HepG2 (cell line): ENCODE measurements at regions not wholly inside any gene's neighbourhood (a gene's known extent, or its start where the extent isn't known, plus 50 kb on each side); places are given as distances from the start of the nearest gene placed in this dataset.

Experiments
- ATAC-seq: fragments of 200-7000 bp; cut with Tn5 transposase; 3 replicates; pipeline ENCODE4 v1.9.1; 2020; ENCODE audit warnings: mild to moderate bottlenecking, moderate library complexity
- BruUV-seq: library from RNA; stranded (reverse); fragments of 400-500 nt; replicated peaks from 2 replicates; lab custom pipeline; 2021; lab: Mats Ljungman, UMichigan
- CTCF ChIA-PET: fragments of 300-600 bp; formaldehyde crosslinking; extraction: SDS; loops from one replicate; lab custom pipeline; 2021; ENCODE audit warnings: low total read pairs, inconsistent platforms, low intra/inter-chr PET ratio; lab: Yijun Ruan, JAX
- POLR2A ChIA-PET: fragments of 350-600 bp; sonication (Branson Sonifier 250); formaldehyde crosslinking; loops from one replicate; lab custom pipeline; 2020; ENCODE audit warnings: antibody characterized with exemption, inconsistent platforms; lab: Yijun Ruan, JAX
- DNase-seq: peaks from one replicate; pipeline ENCODE4 v3.0.0-alpha.2; 2015; ENCODE audit warnings: low spot score
- FAIRE-seq: peaks from 3 replicates; lab custom pipeline; 2011; peaks lifted over from hg19 to GRCh38; lab: Jason Lieb, UNC
- H2AFZ ChIP-seq: one replicate; pipeline ENCODE4 v1.6.1; 2011; ENCODE audit warnings: low read length, inconsistent platforms
- H3K27ac ChIP-seq: fragments of 300-600 bp; 3 replicates; pipeline ENCODE4 v1.8.0; 2011; ENCODE audit warnings: mixed run types, mild to moderate bottlenecking, mixed read lengths, low read length, inconsistent platforms; ENCODE audit not compliant: insufficient read depth; ENCODE audit errors: extremely low read length
- H3K27me3 ChIP-seq, 2 experiments: fragments of 200-600 bp in 1 of 2; 2 replicates in 1 of 2; 3 replicates in 1 of 2; pipeline versions ENCODE4 v1.6.0 to v1.8.0; 2011; ENCODE audit warnings: low read length in 2 of 2, mild to moderate bottlenecking in 2 of 2, moderate library complexity in 2 of 2, inconsistent platforms in 1 of 2; ENCODE audit not compliant: insufficient read depth in 2 of 2, control insufficient read depth in 1 of 2
- H3K36me3 ChIP-seq, 2 experiments: fragments of 200-600 bp in 1 of 2; replicated peaks in 1 of 2; 2 replicates in 1 of 2; 3 replicates in 1 of 2; pipeline versions ENCODE4 v1.5.1 to v1.8.0; 2011; ENCODE audit warnings: low read length in 2 of 2, inconsistent platforms in 1 of 2; ENCODE audit not compliant: insufficient read depth in 2 of 2, control insufficient read depth in 1 of 2
- H3K4me1 ChIP-seq: 2 replicates; pipeline ENCODE4 v1.5.1; 2012; ENCODE audit warnings: low read length, inconsistent platforms; ENCODE audit not compliant: insufficient read depth
- H3K4me2 ChIP-seq: 2 replicates; pipeline ENCODE4 v1.6.0; 2011; ENCODE audit warnings: low read depth, low read length, inconsistent platforms
- H3K4me3 ChIP-seq, 3 experiments: fragments of 200-600 bp in 1 of 3; sonication (generic), shearing (Covaris generic) in 1 of 3; replicated peaks in 1 of 3; 2 replicates each; pipeline ENCODE4 v1.5.1; 2011 to 2016; ENCODE audit warnings: low read length in 3 of 3, inconsistent platforms in 2 of 3, low read depth in 2 of 3, mild to moderate bottlenecking in 2 of 3, control low read depth in 1 of 3, mixed read lengths in 1 of 3; ENCODE audit not compliant: insufficient read depth in 1 of 3
- H3K79me2 ChIP-seq: one replicate; pipeline ENCODE4 v1.6.1; 2011; ENCODE audit warnings: low read length, inconsistent platforms; ENCODE audit not compliant: insufficient read depth
- H3K9ac ChIP-seq: 2 replicates; pipeline ENCODE4 v1.6.0; 2011; ENCODE audit warnings: mild to moderate bottlenecking, low read depth, low read length, inconsistent platforms; ENCODE audit not compliant: insufficient read depth
- H3K9me3 ChIP-seq: 2 replicates; pipeline ENCODE4 v1.5.1; 2012; ENCODE audit warnings: mild to moderate bottlenecking, low read length
- H4K20me1 ChIP-seq: 2 replicates; pipeline ENCODE4 v1.6.0; 2011; ENCODE audit warnings: inconsistent platforms, mild to moderate bottlenecking, low read length, moderate library complexity; ENCODE audit not compliant: insufficient read depth
- JDP2 ChIP-seq: sonication (generic); formaldehyde crosslinking; IDR thresholded peaks from 2 replicates; pipeline ENCODE4 v1.8.1; 2022; ENCODE audit warnings: missing genetic modification reagents, borderline replicate concordance
- THAP11 ChIP-seq: IDR thresholded peaks from 2 replicates; pipeline ENCODE4 v1.6.1; 2016; ENCODE audit warnings: missing biosample characterization, missing genetic modification reagents
- ZNF777 ChIP-seq: sonication (generic); formaldehyde crosslinking; IDR thresholded peaks from 2 replicates; pipeline ENCODE4 v1.4.0; 2020; ENCODE audit warnings: missing genetic modification reagents
- WGBS: methylation state at CpG from one replicate; pipeline ENCODE4 v1.1.6; 2017; ENCODE audit warnings: low lambda C conversion rate; 5-methylcytosine and 5-hydroxymethylcytosine counted together
- in situ Hi-C: cut with HindIII; loops from 2 replicates; pipeline ENCODE4 v1.10.0; 2017; ENCODE audit warnings: low pct_unique_long_range_greater_than_20kb; ENCODE audit not compliant: extremely low pct_ligation_motif_present
- intact Hi-C: fragments of 100-400 bp; cut with micrococcal nuclease; formaldehyde crosslinking; loops from one replicate; pipeline ENCODE4 v1.10.0; 2022; ENCODE audit not compliant: unreplicated experiment
- TF ChIP-seq, protein P1 (sequence below): sonication (generic); formaldehyde crosslinking; IDR thresholded peaks from 2 replicates; pipeline ENCODE4 v1.4.0; 2020; ENCODE audit warnings: missing genetic modification reagents
- TF ChIP-seq, protein P2 (sequence below): sonication (generic); formaldehyde crosslinking; IDR thresholded peaks from 2 replicates; pipeline ENCODE4 v1.4.0; 2020; ENCODE audit warnings: missing genetic modification reagents, borderline replicate concordance
- TF ChIP-seq, protein P3 (sequence below): sonication (generic); formaldehyde crosslinking; IDR thresholded peaks from 2 replicates; pipeline ENCODE4 v1.4.0; 2020; ENCODE audit warnings: missing genetic modification reagents
- TF ChIP-seq, protein P4 (sequence below): sonication (generic); formaldehyde crosslinking; IDR thresholded peaks from 2 replicates; pipeline ENCODE4 v1.4.0; 2020; ENCODE audit warnings: missing genetic modification reagents

DNA sequence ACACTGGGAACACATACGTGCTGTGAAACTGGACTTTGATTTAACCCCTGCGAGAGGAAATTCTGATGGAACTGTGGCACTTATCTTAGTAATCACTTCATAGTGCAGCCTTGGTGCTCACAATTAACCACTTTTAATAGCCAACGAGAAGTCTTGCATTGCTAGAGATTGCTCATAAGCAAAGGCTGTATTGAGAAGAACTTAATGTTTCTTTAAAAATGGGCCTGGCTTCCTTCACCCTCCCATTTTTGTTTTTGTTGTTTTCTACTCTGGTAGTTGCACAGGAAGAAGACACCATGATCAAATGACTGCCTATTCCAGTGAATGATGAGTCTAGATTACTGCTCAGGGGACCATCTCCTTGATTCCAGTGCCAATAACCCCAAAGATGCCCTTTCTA is 52.5 kb upstream of the NKAP start:
- BruUV-seq: no TSS peak
- H3K9me3 ChIP-seq: no peaks in the 10 kb centered on the region
- DNase-seq (no peak), FAIRE-seq (no peak), ATAC-seq (no peak)
- no peaks in the 10 kb centered on the region; the same call in 1 of the 2 replicates for H3K4me1 ChIP-seq
- POLR2A ChIA-PET: no interaction called here
- no peaks in the 10 kb centered on the region for H3K36me3 ChIP-seq
- in situ Hi-C loops (loop anchor here (25.0 kb wide), 1 partner anchor 141 kb away; no protein-coding TSS in a partner anchor), intact Hi-C loops (no loop called here)
- H4K20me1 ChIP-seq: no peaks in the 10 kb centered on the region
- no peak overlapping the region for H3K4me3 ChIP-seq
- H3K9ac ChIP-seq: no peak overlapping the region
- H3K27me3 ChIP-seq: peaks cover 0 to 26% of the 10 kb centered on the region in 2 experiments; a peak in 1 of 5 replicates
- no peaks in the 10 kb centered on the region for H3K79me2 ChIP-seq
- TF ChIP-seq JDP2 (no peak), ZNF777 (CRISPR knock-in tag) (no peak), THAP11 (CRISPR knock-in tag) (no peak)
- TF ChIP-seq, protein P1, sequence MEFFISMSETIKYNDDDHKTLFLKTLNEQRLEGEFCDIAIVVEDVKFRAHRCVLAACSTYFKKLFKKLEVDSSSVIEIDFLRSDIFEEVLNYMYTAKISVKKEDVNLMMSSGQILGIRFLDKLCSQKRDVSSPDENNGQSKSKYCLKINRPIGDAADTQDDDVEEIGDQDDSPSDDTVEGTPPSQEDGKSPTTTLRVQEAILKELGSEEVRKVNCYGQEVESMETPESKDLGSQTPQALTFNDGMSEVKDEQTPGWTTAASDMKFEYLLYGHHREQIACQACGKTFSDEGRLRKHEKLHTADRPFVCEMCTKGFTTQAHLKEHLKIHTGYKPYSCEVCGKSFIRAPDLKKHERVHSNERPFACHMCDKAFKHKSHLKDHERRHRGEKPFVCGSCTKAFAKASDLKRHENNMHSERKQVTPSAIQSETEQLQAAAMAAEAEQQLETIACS (CRISPR knock-in tag): no peak
- TF ChIP-seq, protein P2, sequence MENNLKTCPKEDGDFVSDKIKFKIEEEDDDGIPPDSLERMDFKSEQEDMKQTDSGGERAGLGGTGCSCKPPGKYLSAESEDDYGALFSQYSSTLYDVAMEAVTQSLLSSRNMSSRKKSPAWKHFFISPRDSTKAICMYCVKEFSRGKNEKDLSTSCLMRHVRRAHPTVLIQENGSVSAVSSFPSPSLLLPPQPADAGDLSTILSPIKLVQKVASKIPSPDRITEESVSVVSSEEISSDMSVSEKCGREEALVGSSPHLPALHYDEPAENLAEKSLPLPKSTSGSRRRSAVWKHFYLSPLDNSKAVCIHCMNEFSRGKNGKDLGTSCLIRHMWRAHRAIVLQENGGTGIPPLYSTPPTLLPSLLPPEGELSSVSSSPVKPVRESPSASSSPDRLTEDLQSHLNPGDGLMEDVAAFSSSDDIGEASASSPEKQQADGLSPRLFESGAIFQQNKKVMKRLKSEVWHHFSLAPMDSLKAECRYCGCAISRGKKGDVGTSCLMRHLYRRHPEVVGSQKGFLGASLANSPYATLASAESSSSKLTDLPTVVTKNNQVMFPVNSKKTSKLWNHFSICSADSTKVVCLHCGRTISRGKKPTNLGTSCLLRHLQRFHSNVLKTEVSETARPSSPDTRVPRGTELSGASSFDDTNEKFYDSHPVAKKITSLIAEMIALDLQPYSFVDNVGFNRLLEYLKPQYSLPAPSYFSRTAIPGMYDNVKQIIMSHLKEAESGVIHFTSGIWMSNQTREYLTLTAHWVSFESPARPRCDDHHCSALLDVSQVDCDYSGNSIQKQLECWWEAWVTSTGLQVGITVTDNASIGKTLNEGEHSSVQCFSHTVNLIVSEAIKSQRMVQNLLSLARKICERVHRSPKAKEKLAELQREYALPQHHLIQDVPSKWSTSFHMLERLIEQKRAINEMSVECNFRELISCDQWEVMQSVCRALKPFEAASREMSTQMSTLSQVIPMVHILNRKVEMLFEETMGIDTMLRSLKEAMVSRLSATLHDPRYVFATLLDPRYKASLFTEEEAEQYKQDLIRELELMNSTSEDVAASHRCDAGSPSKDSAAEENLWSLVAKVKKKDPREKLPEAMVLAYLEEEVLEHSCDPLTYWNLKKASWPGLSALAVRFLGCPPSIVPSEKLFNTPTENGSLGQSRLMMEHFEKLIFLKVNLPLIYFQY (CRISPR knock-in tag): no peak
- TF ChIP-seq, protein P3, sequence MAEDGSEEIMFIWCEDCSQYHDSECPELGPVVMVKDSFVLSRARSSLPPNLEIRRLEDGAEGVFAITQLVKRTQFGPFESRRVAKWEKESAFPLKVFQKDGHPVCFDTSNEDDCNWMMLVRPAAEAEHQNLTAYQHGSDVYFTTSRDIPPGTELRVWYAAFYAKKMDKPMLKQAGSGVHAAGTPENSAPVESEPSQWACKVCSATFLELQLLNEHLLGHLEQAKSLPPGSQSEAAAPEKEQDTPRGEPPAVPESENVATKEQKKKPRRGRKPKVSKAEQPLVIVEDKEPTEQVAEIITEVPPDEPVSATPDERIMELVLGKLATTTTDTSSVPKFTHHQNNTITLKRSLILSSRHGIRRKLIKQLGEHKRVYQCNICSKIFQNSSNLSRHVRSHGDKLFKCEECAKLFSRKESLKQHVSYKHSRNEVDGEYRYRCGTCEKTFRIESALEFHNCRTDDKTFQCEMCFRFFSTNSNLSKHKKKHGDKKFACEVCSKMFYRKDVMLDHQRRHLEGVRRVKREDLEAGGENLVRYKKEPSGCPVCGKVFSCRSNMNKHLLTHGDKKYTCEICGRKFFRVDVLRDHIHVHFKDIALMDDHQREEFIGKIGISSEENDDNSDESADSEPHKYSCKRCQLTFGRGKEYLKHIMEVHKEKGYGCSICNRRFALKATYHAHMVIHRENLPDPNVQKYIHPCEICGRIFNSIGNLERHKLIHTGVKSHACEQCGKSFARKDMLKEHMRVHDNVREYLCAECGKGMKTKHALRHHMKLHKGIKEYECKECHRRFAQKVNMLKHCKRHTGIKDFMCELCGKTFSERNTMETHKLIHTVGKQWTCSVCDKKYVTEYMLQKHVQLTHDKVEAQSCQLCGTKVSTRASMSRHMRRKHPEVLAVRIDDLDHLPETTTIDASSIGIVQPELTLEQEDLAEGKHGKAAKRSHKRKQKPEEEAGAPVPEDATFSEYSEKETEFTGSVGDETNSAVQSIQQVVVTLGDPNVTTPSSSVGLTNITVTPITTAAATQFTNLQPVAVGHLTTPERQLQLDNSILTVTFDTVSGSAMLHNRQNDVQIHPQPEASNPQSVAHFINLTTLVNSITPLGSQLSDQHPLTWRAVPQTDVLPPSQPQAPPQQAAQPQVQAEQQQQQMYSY (CRISPR knock-in tag): no peak
- TF ChIP-seq, protein P4, sequence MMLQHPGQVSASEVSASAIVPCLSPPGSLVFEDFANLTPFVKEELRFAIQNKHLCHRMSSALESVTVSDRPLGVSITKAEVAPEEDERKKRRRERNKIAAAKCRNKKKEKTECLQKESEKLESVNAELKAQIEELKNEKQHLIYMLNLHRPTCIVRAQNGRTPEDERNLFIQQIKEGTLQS (CRISPR knock-in tag): no peak
- no peak overlapping the region for H2AFZ ChIP-seq
- 0% methylated on average over 1 of the region's 3 CpGs for WGBS
- CTCF ChIA-PET: no interaction called here
- no peak overlapping the region for H3K4me2 ChIP-seq
- H3K27ac ChIP-seq: no peak overlapping the region
